Prostate gland (tissue), 2 donors: ENCODE measurements at regions not wholly inside any gene's neighbourhood (a gene's known extent, or its start where the extent isn't known, plus 50 kb on each side); places are given as distances from the start of the nearest gene placed in this dataset.
A peak's percentile ranks its signal among the peaks of the same experiment; 100 is the strongest.

Experiments
- DNase-seq: peaks from one replicate; pipeline ENCODE4 v3.0.0-alpha.2; 2019; ENCODE audit warnings: low spot score
- H3K27ac ChIP-seq, 2 donors: fragments of 200-600 bp; sonication (generic); 2 replicates each; pipeline ENCODE4 v1.5.1; 2017 to 2019
- H3K27me3 ChIP-seq: fragments of 200-600 bp; sonication (generic); replicated peaks from 2 replicates; pipeline ENCODE4 v1.5.1; 2019; ENCODE audit not compliant: insufficient read depth
- H3K36me3 ChIP-seq, 2 donors: fragments of 200-600 bp; sonication (generic); 1 replicate in 1 of 2; 2 replicates in 1 of 2; pipeline versions ENCODE4 v1.5.1 to v1.8.1; 2017 to 2019
- H3K4me1 ChIP-seq: fragments of 200-600 bp; sonication (generic); replicated peaks from 2 replicates; pipeline ENCODE4 v1.5.1; 2019
- H3K4me3 ChIP-seq, 2 donors: fragments of 200-600 bp; sonication (generic); 2 replicates each; pipeline ENCODE4 v1.5.1; 2017 to 2019
- H3K9me3 ChIP-seq: fragments of 200-600 bp; sonication (generic); 2 replicates; pipeline ENCODE4 v1.5.1; 2017
- CTCF ChIP-seq, 4 experiments: fragments of 200-600 bp in 2 of 4; fragments of 450-650 bp in 2 of 4; sonication (generic) in 2 of 4; IDR thresholded peaks; 1 replicate in 3 of 4; 2 replicates in 1 of 4; pipeline ENCODE4 v1.5.1; 2016 to 2019; ENCODE audit warnings: antibody characterized with exemption in 4 of 4, mild to moderate bottlenecking in 2 of 4, moderate library complexity in 2 of 4
- POLR2A ChIP-seq: fragments of 450-650 bp; IDR thresholded peaks from one replicate; pipeline ENCODE4 v1.6.1; 2016; ENCODE audit warnings: antibody characterized with exemption, mild to moderate bottlenecking
- POLR2AphosphoS5 ChIP-seq: sonication (generic); formaldehyde crosslinking; IDR thresholded peaks from one replicate; pipeline ENCODE4 v1.6.1; 2017; ENCODE audit warnings: antibody characterized with exemption
- WGBS: methylation state at CpG from one replicate; pipeline ENCODE4 v1.1.5; 2018; 5-methylcytosine and 5-hydroxymethylcytosine counted together
- intact Hi-C: fragments of 100-400 bp; cut with DNase I; formaldehyde crosslinking; loops from one replicate; pipeline ENCODE4 v1.14.2; 2022

GRCh38 chr9:26562338-26562737 is 330.3 kb downstream of the CAAP1 start:
- WGBS, result 54% methylated on average over 1 of the region's 1 CpG
- Histone ChIP-seq H3K27ac (no peak overlapping the region), H3K9me3 (no peaks in the 10 kb centered on the region), H3K4me3 (no peak overlapping the region), H3K4me1 (no peaks in the 10 kb centered on the region), H3K27me3 (no peaks in the 10 kb centered on the region), H3K36me3 (no peaks in the 10 kb centered on the region)
- no peak for DNase-seq
- intact Hi-C loops, result no loop called here
- no peak for TF ChIP-seq POLR2A
- no peak for TF ChIP-seq CTCF (IDR thresholded peaks at IDR 0.05)

GRCh38 chr9:26561928-26562327 is 330.7 kb downstream of the CAAP1 start:
- Histone ChIP-seq H3K27ac (no peak overlapping the region), H3K4me3 (no peak overlapping the region), H3K27me3 (no peaks in the 10 kb centered on the region), H3K36me3 (no peaks in the 10 kb centered on the region), H3K9me3 (no peaks in the 10 kb centered on the region), H3K4me1 (no peaks in the 10 kb centered on the region)
- intact Hi-C loops, result no loop called here
- TF ChIP-seq POLR2A (no peak), CTCF (IDR thresholded peaks at IDR 0.05) (no peak)
- 71% methylated on average over 3 of the region's 3 CpGs for WGBS
- DNase-seq, result no peak

GRCh38 chr9:26559506-26559905 is 333.1 kb downstream of the CAAP1 start:
- Histone ChIP-seq H3K27ac (no peak overlapping the region), H3K27me3 (no peaks in the 10 kb centered on the region), H3K36me3 (no peaks in the 10 kb centered on the region), H3K9me3 (no peaks in the 10 kb centered on the region), H3K4me1 (no peaks in the 10 kb centered on the region), H3K4me3 (no peak overlapping the region)
- TF ChIP-seq POLR2A (no peak), POLR2AphosphoS5 (no peak), CTCF (IDR thresholded peaks at IDR 0.05) (no peak)
- WGBS, result 92% methylated on average over 3 of the region's 3 CpGs
- intact Hi-C loops, result no loop called here
- no peak for DNase-seq

- TF ChIP-seq CTCF (IDR thresholded peaks at IDR 0.05), result no peak
- TF ChIP-seq POLR2A, result no peak
- TF ChIP-seq POLR2AphosphoS5, result no peak
- Histone ChIP-seq H3K27ac (no peak overlapping the region), H3K4me1 (no peaks in the 10 kb centered on the region), H3K4me3 (no peak overlapping the region), H3K27me3 (no peaks in the 10 kb centered on the region), H3K36me3 (no peaks in the 10 kb centered on the region), H3K9me3 (no peaks in the 10 kb centered on the region)
- DNase-seq, result no peak
- intact Hi-C loops, result no loop called here
Observed at GRCh38 chr9:26551971-26552370, 340.6 kb downstream of the CAAP1 start.

- Histone ChIP-seq H3K36me3 (no peaks in the 10 kb centered on the region), H3K4me3 (no peak overlapping the region), H3K27me3 (no peaks in the 10 kb centered on the region), H3K27ac (no peak overlapping the region), H3K4me1 (no peaks in the 10 kb centered on the region), H3K9me3 (no peaks in the 10 kb centered on the region)
- intact Hi-C loops, result no loop called here
- WGBS, result 17% methylated on average over 2 of the region's 2 CpGs
- TF ChIP-seq POLR2A, result no peak
- TF ChIP-seq POLR2AphosphoS5, result peak; percentile 52
- no peak for DNase-seq
Observed at GRCh38 chr9:26551451-26551850, 341.2 kb downstream of the CAAP1 start.
